OCI-LY7 (cell line): ENCODE measurements at regions not wholly inside any gene's neighbourhood (a gene's known extent, or its start where the extent isn't known, plus 50 kb on each side); places are given as distances from the start of the nearest gene placed in this dataset.

ENCODE experiments used
- CTCF ChIP-seq: fragments of 200-600 bp; sonication (generic); conservative IDR thresholded peaks from 2 replicates; pipeline ENCODE4 v1.5.1; 2014; ENCODE audit warnings: mild to moderate bottlenecking, antibody characterized with exemption, low read length, moderate library complexity, mixed read lengths
- EZH2phosphoT487 ChIP-seq: fragments of 200-600 bp; sonication (generic); IDR thresholded peaks from 2 replicates; pipeline ENCODE4 v1.6.1; 2018; ENCODE audit warnings: low read depth, borderline replicate concordance, mild to moderate bottlenecking, mixed run types, antibody characterized with exemption, low read length, moderate library complexity, mixed read lengths

DNA sequence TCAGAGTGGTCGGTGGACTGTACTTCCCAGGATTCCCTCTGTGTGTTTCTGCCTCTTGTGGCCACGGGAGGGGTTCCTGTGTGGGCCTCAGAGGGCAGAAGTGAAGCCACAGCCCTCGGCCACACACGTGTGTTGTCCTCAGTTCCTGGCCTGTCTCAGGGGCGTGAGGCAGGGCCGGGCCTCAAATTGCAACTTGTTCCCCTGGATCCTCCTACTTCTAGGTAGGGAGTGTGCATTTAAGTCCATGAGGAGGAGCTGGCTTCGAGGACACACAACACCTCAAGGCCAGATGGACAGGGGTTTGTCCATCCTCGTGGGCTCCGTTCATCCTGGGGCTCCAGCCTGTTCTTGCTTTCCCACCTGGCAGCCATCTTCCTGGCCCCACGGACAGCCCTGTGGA is 573.0 kb downstream of the TBC1D22A start:
- TF ChIP-seq CTCF (no peak), EZH2phosphoT487 (no peak)
